ENCODE measurements at regions not wholly inside any gene's neighbourhood (a gene's known extent, or its start where the extent isn't known, plus 50 kb on each side); places are given as distances from the start of the nearest gene placed in this dataset.

DNA sequence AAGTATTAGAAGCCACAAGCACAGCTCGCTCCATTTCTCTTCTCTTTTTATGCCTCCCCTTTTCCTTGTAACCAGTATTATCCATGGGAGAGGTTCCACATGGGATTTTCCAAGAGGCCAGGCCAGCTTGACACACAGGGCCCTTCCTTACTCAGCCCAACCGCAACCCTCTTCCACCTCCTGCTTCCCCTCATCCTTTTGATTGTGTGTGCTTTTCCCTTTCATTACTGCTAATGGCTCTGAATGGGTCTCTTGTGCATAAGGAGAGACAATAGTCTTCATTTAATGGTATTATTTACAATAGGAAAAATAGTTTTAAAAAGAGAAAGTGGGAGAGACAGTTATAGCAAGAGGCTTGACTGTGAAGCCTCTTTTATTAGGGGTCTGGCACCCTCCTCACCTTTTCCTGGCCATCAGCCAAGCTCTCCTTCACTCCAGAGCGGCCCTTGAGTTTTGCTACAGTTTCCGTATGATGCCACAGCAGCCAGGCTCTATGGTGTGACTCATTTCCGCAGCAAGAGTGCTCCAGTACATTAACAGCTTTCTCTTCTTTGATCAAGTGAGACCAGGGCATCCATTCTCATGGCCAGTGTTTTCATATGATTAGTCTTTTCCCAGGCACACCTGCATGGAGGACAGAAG, 579.5 kb downstream of the TFAP2B start:
- no peaks in the 10 kb centered on the region for H3K36me3 ChIP-seq (ENCODE audit: control insufficient read depth, insufficient read depth, low read length)
- H3K56ac ChIP-seq (ENCODE audit: low read length) = no peak overlapping the region

DNA sequence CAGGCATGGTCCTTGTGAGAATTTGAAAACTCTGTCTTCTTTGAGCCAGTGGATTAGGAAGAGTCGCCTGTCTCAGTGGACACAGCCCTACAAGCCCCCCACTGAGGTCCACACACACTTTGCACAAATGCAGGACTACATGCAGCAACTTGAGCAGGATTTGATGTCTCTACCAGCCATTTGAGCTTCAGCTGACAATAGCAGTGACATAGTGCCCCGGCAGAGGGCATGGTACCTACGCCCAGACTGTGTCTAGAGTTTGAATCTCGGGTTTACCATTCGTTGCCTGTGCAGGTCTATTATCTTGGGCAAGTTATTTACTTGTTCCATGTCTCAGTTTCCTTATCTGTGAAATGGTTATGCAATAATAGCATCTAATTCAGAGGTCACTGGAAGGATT, 580.1 kb downstream of the TFAP2B start:
- Histone ChIP-seq H2BK15ac (replicated peaks; ENCODE audit: low read depth) (no peak overlapping the region), H2BK120ac (ENCODE audit: low read depth, low read length) (no peak overlapping the region), H3K27ac (ENCODE audit: low read depth, low read length) (no peak overlapping the region), H3K79me1 (ENCODE audit: low read length) (no peaks in the 10 kb centered on the region), H3K27me3 (ENCODE audit: insufficient read depth, low read length, poor library complexity) (no peaks in the 10 kb centered on the region), H3K9ac (ENCODE audit: low read length) (no peak overlapping the region), H4K8ac (ENCODE audit: low read depth, low read length) (no peak overlapping the region), H3K4me1 (ENCODE audit: control insufficient read depth, low read depth, low read length) (no peaks in the 10 kb centered on the region), H3K4me3 (ENCODE audit: low read length) (no peak overlapping the region), H3K23ac (ENCODE audit: low read length) (no peak overlapping the region), H2BK5ac (ENCODE audit: low read length) (no peak overlapping the region), H3K36me3 (ENCODE audit: control insufficient read depth, insufficient read depth, low read length) (no peaks in the 10 kb centered on the region), H3K56ac (ENCODE audit: low read length) (no peak overlapping the region), H3K4ac (ENCODE audit: low read depth, low read length) (no peak overlapping the region), H3K79me2 (ENCODE audit: control insufficient read depth, insufficient read depth, low read length) (no peaks in the 10 kb centered on the region), H4K5ac (ENCODE audit: low read length) (no peak overlapping the region), H3K18ac (ENCODE audit: low read length) (no peak overlapping the region), H3K4me2 (ENCODE audit: low read length) (no peak overlapping the region), H2AK5ac (ENCODE audit: low read length) (no peak overlapping the region)
- no CpG with 5 or more reads among the region's 5 CpGs for WGBS (ENCODE audit: extremely low coverage, insufficient coverage, low lambda C conversion rate)
- DNase-seq = no peak

More for the DNA sequence above, 579.5 kb downstream of the TFAP2B start:
- Histone ChIP-seq H3K23ac (ENCODE audit: low read length) (no peak overlapping the region), H3K79me1 (ENCODE audit: low read length) (no peaks in the 10 kb centered on the region), H3K4me1 (ENCODE audit: control insufficient read depth, low read depth, low read length) (no peaks in the 10 kb centered on the region), H2BK5ac (ENCODE audit: low read length) (no peak overlapping the region), H3K18ac (ENCODE audit: low read length) (no peak overlapping the region), H3K4me2 (ENCODE audit: low read length) (no peak overlapping the region), H3K9ac (ENCODE audit: low read length) (no peak overlapping the region), H4K5ac (ENCODE audit: low read length) (no peak overlapping the region), H3K4ac (ENCODE audit: low read depth, low read length) (no peak overlapping the region), H2AK5ac (ENCODE audit: low read length) (no peak overlapping the region), H2BK120ac (ENCODE audit: low read depth, low read length) (no peak overlapping the region), H2BK15ac (replicated peaks; ENCODE audit: low read depth) (no peak overlapping the region), H3K27me3 (ENCODE audit: insufficient read depth, low read length, poor library complexity) (no peaks in the 10 kb centered on the region), H3K79me2 (ENCODE audit: control insufficient read depth, insufficient read depth, low read length) (no peaks in the 10 kb centered on the region), H3K27ac (ENCODE audit: low read depth, low read length) (no peak overlapping the region), H3K4me3 (ENCODE audit: low read length) (no peak overlapping the region), H4K8ac (ENCODE audit: low read depth, low read length) (no peak overlapping the region)
- peak; percentile 3 for DNase-seq
- no CpG with 5 or more reads among the region's 5 CpGs for WGBS (ENCODE audit: extremely low coverage, insufficient coverage, low lambda C conversion rate)

DNA sequence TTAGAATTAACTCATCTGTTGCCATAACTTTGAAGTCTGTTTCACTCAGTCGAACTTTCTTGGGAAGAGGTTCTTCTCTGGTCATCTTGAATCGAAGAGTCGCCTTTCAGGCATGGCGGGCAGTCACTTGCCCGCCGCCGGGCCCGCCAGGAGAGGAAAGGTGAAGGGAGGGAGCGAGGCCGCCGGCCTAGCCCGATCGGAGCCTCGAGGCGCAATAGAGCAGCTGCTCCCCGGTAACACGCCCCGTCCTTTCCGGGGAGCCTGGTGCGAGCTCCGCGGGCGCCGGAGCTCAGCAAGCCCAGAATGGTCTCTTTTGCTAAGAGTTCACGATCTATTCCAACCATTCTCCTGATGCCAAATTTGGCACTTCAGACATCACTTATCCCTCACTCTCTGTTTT, 591.8 kb downstream of the TFAP2B start:
- H3K4me2 ChIP-seq (ENCODE audit: low read length) = no peak overlapping the region
- H3K79me2 ChIP-seq (ENCODE audit: control insufficient read depth, insufficient read depth, low read length) = no peaks in the 10 kb centered on the region
- no peak overlapping the region for H4K5ac ChIP-seq (ENCODE audit: low read length)
- no peaks in the 10 kb centered on the region for H3K79me1 ChIP-seq (ENCODE audit: low read length)
- no peak overlapping the region for H3K27ac ChIP-seq (ENCODE audit: low read depth, low read length)
- no CpG with 5 or more reads among the region's 25 CpGs for WGBS (ENCODE audit: extremely low coverage, insufficient coverage, low lambda C conversion rate)
- H2AK5ac ChIP-seq (ENCODE audit: low read length) = no peak overlapping the region
- H3K23ac ChIP-seq (ENCODE audit: low read length) = no peak overlapping the region
- H3K36me3 ChIP-seq (ENCODE audit: control insufficient read depth, insufficient read depth, low read length) = no peaks in the 10 kb centered on the region
- H3K27me3 ChIP-seq (ENCODE audit: insufficient read depth, low read length, poor library complexity) = no peaks in the 10 kb centered on the region
- no peak overlapping the region for H3K4ac ChIP-seq (ENCODE audit: low read depth, low read length)
- H3K4me1 ChIP-seq (ENCODE audit: control insufficient read depth, low read depth, low read length) = no peaks in the 10 kb centered on the region
- no peak overlapping the region for H2BK120ac ChIP-seq (ENCODE audit: low read depth, low read length)
- no peak overlapping the region for H3K4me3 ChIP-seq (ENCODE audit: low read length)
- no peak overlapping the region for H2BK15ac ChIP-seq (replicated peaks; ENCODE audit: low read depth)
- no peak overlapping the region for H3K56ac ChIP-seq (ENCODE audit: low read length)
- no peak for DNase-seq
- no peak overlapping the region for H3K18ac ChIP-seq (ENCODE audit: low read length)
- H2BK5ac ChIP-seq (ENCODE audit: low read length) = no peak overlapping the region
- H4K8ac ChIP-seq (ENCODE audit: low read depth, low read length) = no peak overlapping the region
- H3K9ac ChIP-seq (ENCODE audit: low read length) = no peak overlapping the region

DNA sequence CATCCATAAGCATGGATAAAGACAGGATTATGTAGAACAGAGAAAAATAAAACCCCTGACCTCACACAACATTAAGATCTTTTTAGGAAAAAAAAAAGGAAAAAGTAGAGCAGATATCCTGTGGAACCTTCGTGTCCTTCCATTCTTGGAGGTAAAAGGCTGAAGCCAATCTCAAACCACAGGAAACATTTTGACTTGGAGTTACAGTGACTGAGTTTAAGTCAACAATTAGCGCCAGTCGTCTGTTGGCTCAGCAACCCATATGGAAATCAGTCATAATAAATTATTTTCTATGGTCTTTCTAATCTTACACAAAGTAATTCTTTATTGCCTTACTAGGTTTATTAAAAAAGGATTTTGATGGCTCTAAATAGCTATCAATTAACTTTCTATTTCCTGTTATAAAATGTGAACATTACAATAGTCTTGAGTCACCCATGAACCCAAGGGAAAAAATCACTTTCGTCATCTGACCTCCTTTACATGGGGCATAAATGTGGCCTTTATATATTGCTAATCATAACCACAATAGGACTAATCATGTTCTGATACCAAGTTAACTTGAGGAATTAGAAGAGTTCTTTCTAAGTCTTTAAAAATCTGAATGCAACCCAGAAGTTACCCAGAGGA, 592.9 kb downstream of the TFAP2B start:
- Histone ChIP-seq H3K4ac (ENCODE audit: low read depth, low read length) (no peak overlapping the region), H2BK15ac (replicated peaks; ENCODE audit: low read depth) (no peak overlapping the region), H3K4me3 (ENCODE audit: low read length) (no peak overlapping the region), H3K36me3 (ENCODE audit: control insufficient read depth, insufficient read depth, low read length) (no peaks in the 10 kb centered on the region), H3K18ac (ENCODE audit: low read length) (no peak overlapping the region), H3K27ac (ENCODE audit: low read depth, low read length) (no peak overlapping the region), H2AK5ac (ENCODE audit: low read length) (no peak overlapping the region), H3K79me1 (ENCODE audit: low read length) (no peaks in the 10 kb centered on the region), H3K27me3 (ENCODE audit: insufficient read depth, low read length, poor library complexity) (no peaks in the 10 kb centered on the region), H2BK5ac (ENCODE audit: low read length) (no peak overlapping the region), H3K56ac (ENCODE audit: low read length) (no peak overlapping the region), H2BK120ac (ENCODE audit: low read depth, low read length) (no peak overlapping the region), H4K8ac (ENCODE audit: low read depth, low read length) (no peak overlapping the region), H3K9ac (ENCODE audit: low read length) (no peak overlapping the region), H3K4me1 (ENCODE audit: control insufficient read depth, low read depth, low read length) (no peaks in the 10 kb centered on the region), H3K79me2 (ENCODE audit: control insufficient read depth, insufficient read depth, low read length) (no peaks in the 10 kb centered on the region), H3K4me2 (ENCODE audit: low read length) (no peak overlapping the region), H3K23ac (ENCODE audit: low read length) (no peak overlapping the region), H4K5ac (ENCODE audit: low read length) (no peak overlapping the region)
- WGBS (ENCODE audit: extremely low coverage, insufficient coverage, low lambda C conversion rate) = no CpG with 5 or more reads among the region's 4 CpGs
- DNase-seq = no peak

DNA sequence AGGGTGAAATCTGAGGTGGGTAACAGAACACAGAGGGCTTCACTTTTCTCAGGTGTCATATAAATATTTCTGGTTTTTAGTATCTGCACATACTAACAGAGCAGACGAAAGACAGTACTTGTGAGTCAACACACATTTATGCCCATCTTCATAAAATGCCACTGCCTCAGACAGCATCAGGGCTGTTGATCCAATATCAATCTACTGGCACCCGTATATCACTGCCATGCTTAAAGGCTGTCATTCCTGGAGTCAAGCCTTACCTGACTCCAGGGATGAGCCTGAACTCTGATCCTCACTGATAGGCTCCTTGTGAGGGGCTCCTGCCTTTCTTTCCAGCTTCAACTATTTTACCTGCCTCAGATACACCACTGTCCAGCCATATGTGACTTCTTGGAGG, 595.7 kb downstream of the TFAP2B start:
- DNase-seq = no peak
- H3K4me2 ChIP-seq (ENCODE audit: low read length) = no peak overlapping the region

DNA sequence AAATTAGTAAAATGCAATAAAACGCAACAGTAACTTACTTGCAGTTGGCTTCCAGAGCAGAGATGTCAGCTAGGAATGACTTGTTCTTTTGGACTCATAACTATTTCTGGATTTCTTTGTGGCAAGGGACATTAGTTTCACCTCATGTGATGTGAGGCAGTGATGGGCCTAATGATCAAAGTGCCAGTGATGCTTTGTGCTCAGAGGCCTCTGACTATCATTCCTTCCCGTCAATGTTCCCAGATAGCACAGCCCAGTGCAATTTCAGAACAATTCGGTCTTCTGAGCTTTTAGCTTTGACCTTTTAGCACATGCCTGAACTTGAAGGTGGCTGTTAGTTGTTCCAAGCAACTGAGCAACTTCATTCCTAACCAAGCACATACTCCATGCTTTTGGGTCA, 596.8 kb downstream of the TFAP2B start:
- Histone ChIP-seq H3K23ac (ENCODE audit: low read length) (no peak overlapping the region), H3K4me3 (ENCODE audit: low read length) (no peak overlapping the region), H3K9ac (ENCODE audit: low read length) (no peak overlapping the region), H3K4me2 (ENCODE audit: low read length) (no peak overlapping the region), H3K18ac (ENCODE audit: low read length) (no peak overlapping the region), H4K8ac (ENCODE audit: low read depth, low read length) (no peak overlapping the region), H3K27me3 (ENCODE audit: insufficient read depth, low read length, poor library complexity) (no peaks in the 10 kb centered on the region), H4K5ac (ENCODE audit: low read length) (no peak overlapping the region), H2BK120ac (ENCODE audit: low read depth, low read length) (no peak overlapping the region), H2BK5ac (ENCODE audit: low read length) (no peak overlapping the region), H2AK5ac (ENCODE audit: low read length) (no peak overlapping the region), H3K4ac (ENCODE audit: low read depth, low read length) (no peak overlapping the region), H3K36me3 (ENCODE audit: control insufficient read depth, insufficient read depth, low read length) (no peaks in the 10 kb centered on the region), H3K4me1 (ENCODE audit: control insufficient read depth, low read depth, low read length) (no peaks in the 10 kb centered on the region), H3K27ac (ENCODE audit: low read depth, low read length) (no peak overlapping the region), H3K79me1 (ENCODE audit: low read length) (no peaks in the 10 kb centered on the region), H2BK15ac (replicated peaks; ENCODE audit: low read depth) (no peak overlapping the region), H3K56ac (ENCODE audit: low read length) (no peak overlapping the region), H3K79me2 (ENCODE audit: control insufficient read depth, insufficient read depth, low read length) (no peaks in the 10 kb centered on the region)
- no CpG with 5 or more reads among the region's 3 CpGs for WGBS (ENCODE audit: extremely low coverage, insufficient coverage, low lambda C conversion rate)
- no peak for DNase-seq

More for the DNA sequence above, 595.7 kb downstream of the TFAP2B start:
- Histone ChIP-seq H3K79me2 (ENCODE audit: control insufficient read depth, insufficient read depth, low read length) (no peaks in the 10 kb centered on the region), H2BK15ac (replicated peaks; ENCODE audit: low read depth) (no peak overlapping the region), H4K8ac (ENCODE audit: low read depth, low read length) (no peak overlapping the region), H2AK5ac (ENCODE audit: low read length) (no peak overlapping the region), H3K27ac (ENCODE audit: low read depth, low read length) (no peak overlapping the region), H3K4me1 (ENCODE audit: control insufficient read depth, low read depth, low read length) (no peaks in the 10 kb centered on the region), H3K18ac (ENCODE audit: low read length) (no peak overlapping the region), H3K36me3 (ENCODE audit: control insufficient read depth, insufficient read depth, low read length) (no peaks in the 10 kb centered on the region), H3K27me3 (ENCODE audit: insufficient read depth, low read length, poor library complexity) (no peaks in the 10 kb centered on the region), H3K4me3 (ENCODE audit: low read length) (no peak overlapping the region), H3K9ac (ENCODE audit: low read length) (no peak overlapping the region), H3K4ac (ENCODE audit: low read depth, low read length) (no peak overlapping the region), H4K5ac (ENCODE audit: low read length) (no peak overlapping the region), H3K56ac (ENCODE audit: low read length) (no peak overlapping the region), H3K79me1 (ENCODE audit: low read length) (no peaks in the 10 kb centered on the region), H2BK120ac (ENCODE audit: low read depth, low read length) (no peak overlapping the region), H2BK5ac (ENCODE audit: low read length) (no peak overlapping the region), H3K23ac (ENCODE audit: low read length) (no peak overlapping the region)
- WGBS (ENCODE audit: extremely low coverage, insufficient coverage, low lambda C conversion rate) = no CpG with 5 or more reads among the region's 2 CpGs

Measured in mesendoderm (in vitro differentiated cells).